Liver (tissue), 3 donors: ENCODE measurements at regions not wholly inside any gene's neighbourhood (a gene's known extent, or its start where the extent isn't known, plus 50 kb on each side); places are given as distances from the start of the nearest gene placed in this dataset.

ENCODE experiments used
- EGR1 ChIP-seq, 2 donors: IDR thresholded peaks; 2 replicates each; pipeline ENCODE4 v1.6.1; 2016 to 2018; ENCODE audit warnings: antibody characterized with exemption in 2 of 2, low read depth in 2 of 2
- JUND ChIP-seq, 2 donors: IDR thresholded peaks; 2 replicates each; pipeline ENCODE4 v1.6.1; 2016; ENCODE audit warnings: antibody characterized with exemption in 2 of 2
- SP1 ChIP-seq: IDR thresholded peaks from 2 replicates; pipeline ENCODE4 v1.6.1; 2018; ENCODE audit warnings: antibody characterized with exemption, mild to moderate bottlenecking
- TAF1 ChIP-seq: conservative IDR thresholded peaks from 2 replicates; pipeline ENCODE4 v1.6.1; 2016; ENCODE audit warnings: antibody characterized with exemption, mild to moderate bottlenecking
- YY1 ChIP-seq: IDR thresholded peaks from 2 replicates; pipeline ENCODE4 v1.6.1; 2016; ENCODE audit warnings: antibody characterized with exemption, mild to moderate bottlenecking
- TF ChIP-seq, protein P1 (sequence below): fragments of 150-350 bp; IDR thresholded peaks from 2 replicates; pipeline ENCODE4 v1.5.1; 2017; ENCODE audit warnings: improper control_type of control experiment, low read depth, low read length; ENCODE audit not compliant: missing input control
- donor health status: healthy.
- donor health status: healthy.

DNA sequence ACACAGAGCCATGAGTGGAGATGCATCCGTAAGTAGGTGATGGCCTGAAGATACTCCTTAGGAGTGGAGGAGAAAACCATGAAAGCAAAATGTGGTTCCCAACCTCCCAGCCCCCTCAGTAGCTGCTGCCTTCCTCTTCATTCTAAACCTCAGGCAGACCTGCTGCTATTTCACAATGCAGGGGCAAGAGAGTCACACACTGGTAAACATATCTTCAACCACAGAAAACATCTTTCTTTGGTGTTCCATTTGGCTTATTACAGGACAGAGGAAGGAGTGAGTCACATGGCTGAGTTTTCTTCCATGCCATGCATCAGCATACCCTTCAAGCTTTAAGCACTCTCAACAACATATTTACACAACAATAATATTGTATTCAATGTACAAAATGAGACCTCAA is 342.1 kb downstream of the BMPER start:
- TF ChIP-seq, protein P1, sequence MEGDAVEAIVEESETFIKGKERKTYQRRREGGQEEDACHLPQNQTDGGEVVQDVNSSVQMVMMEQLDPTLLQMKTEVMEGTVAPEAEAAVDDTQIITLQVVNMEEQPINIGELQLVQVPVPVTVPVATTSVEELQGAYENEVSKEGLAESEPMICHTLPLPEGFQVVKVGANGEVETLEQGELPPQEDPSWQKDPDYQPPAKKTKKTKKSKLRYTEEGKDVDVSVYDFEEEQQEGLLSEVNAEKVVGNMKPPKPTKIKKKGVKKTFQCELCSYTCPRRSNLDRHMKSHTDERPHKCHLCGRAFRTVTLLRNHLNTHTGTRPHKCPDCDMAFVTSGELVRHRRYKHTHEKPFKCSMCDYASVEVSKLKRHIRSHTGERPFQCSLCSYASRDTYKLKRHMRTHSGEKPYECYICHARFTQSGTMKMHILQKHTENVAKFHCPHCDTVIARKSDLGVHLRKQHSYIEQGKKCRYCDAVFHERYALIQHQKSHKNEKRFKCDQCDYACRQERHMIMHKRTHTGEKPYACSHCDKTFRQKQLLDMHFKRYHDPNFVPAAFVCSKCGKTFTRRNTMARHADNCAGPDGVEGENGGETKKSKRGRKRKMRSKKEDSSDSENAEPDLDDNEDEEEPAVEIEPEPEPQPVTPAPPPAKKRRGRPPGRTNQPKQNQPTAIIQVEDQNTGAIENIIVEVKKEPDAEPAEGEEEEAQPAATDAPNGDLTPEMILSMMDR: no peak
- TF ChIP-seq EGR1 (IDR thresholded peaks at IDR 0.05; ENCODE audit: low read depth in 2 of 2) (no peak), TAF1 (no peak), SP1 (no peak), JUND (IDR thresholded peaks at IDR 0.05) (no peak), YY1 (no peak)
